ENCODE measurements at regions not wholly inside any gene's neighbourhood (a gene's known extent, or its start where the extent isn't known, plus 50 kb on each side); places are given as distances from the start of the nearest gene placed in this dataset.
"Not testable (repeated sequence)": the region's sequence is repeated elsewhere in the genome, so short reads cannot be mapped to it uniquely, and the experiment has no call there.

GRCh38 chr21:5013455-5014304 is 5507.7 kb upstream of the TPTE start:
- not testable (repeated sequence) for DNase-seq (ENCODE audit: low read depth in 2 of 3, low spot score in 2 of 3)

GRCh38 chr21:5015187-5015586 is 5506.2 kb upstream of the TPTE start:
- not testable (repeated sequence) for DNase-seq (ENCODE audit: low read depth in 2 of 3, low spot score in 2 of 3)

- not testable (repeated sequence) for DNase-seq (ENCODE audit: low read depth in 2 of 3, low spot score in 2 of 3)
Measured at GRCh38 chr21:5019120-5019519, 5502.3 kb upstream of the TPTE start.

- DNase-seq (ENCODE audit: low read depth in 2 of 3, low spot score in 2 of 3): not testable (repeated sequence)
Measured at GRCh38 chr21:5021815-5022214, 5499.6 kb upstream of the TPTE start.

GRCh38 chr21:5022254-5022653 is 5499.1 kb upstream of the TPTE start:
- not testable (repeated sequence) for DNase-seq (ENCODE audit: low read depth in 2 of 3, low spot score in 2 of 3)

- not testable (repeated sequence) for DNase-seq (ENCODE audit: low read depth in 2 of 3, low spot score in 2 of 3)
Measured at GRCh38 chr21:5022748-5023147, 5498.6 kb upstream of the TPTE start.

- DNase-seq (ENCODE audit: low read depth in 2 of 3, low spot score in 2 of 3): not testable (repeated sequence)
Measured at GRCh38 chr21:5035147-5035546, 5486.2 kb upstream of the TPTE start.

- DNase-seq (ENCODE audit: low read depth in 2 of 3, low spot score in 2 of 3): not testable (repeated sequence)
Measured at GRCh38 chr21:5035587-5035986, 5485.8 kb upstream of the TPTE start.

GRCh38 chr21:5037606-5038331 is 5483.6 kb upstream of the TPTE start:
- DNase-seq (ENCODE audit: low read depth in 2 of 3, low spot score in 2 of 3): not testable (repeated sequence)

GRCh38 chr21:5039926-5040325 is 5481.5 kb upstream of the TPTE start:
- DNase-seq (ENCODE audit: low read depth in 2 of 3, low spot score in 2 of 3): not testable (repeated sequence)

GRCh38 chr21:5042583-5042982 is 5478.8 kb upstream of the TPTE start:
- DNase-seq (ENCODE audit: low read depth in 2 of 3, low spot score in 2 of 3): not testable (repeated sequence)

- DNase-seq (ENCODE audit: low read depth in 2 of 3, low spot score in 2 of 3): not testable (repeated sequence)
Measured at GRCh38 chr21:5044812-5045211, 5476.6 kb upstream of the TPTE start.

GRCh38 chr21:5051303-5052018 is 5469.9 kb upstream of the TPTE start:
- not testable (repeated sequence) for DNase-seq (ENCODE audit: low read depth in 2 of 3, low spot score in 2 of 3)

- DNase-seq (ENCODE audit: low read depth in 2 of 3, low spot score in 2 of 3): not testable (repeated sequence)
Measured at GRCh38 chr21:5055027-5055754, 5466.2 kb upstream of the TPTE start.

- DNase-seq (ENCODE audit: low read depth in 2 of 3, low spot score in 2 of 3): not testable (repeated sequence)
Measured at GRCh38 chr21:5055996-5056962, 5465.1 kb upstream of the TPTE start.

- DNase-seq (ENCODE audit: low read depth in 2 of 3, low spot score in 2 of 3): not testable (repeated sequence)
Measured at GRCh38 chr21:5057077-5057476, 5464.3 kb upstream of the TPTE start.

GRCh38 chr21:5060364-5061083 is 5460.9 kb upstream of the TPTE start:
- not testable (repeated sequence) for DNase-seq (ENCODE audit: low read depth in 2 of 3, low spot score in 2 of 3)

GRCh38 chr21:5064581-5065142 is 5456.7 kb upstream of the TPTE start:
- not testable (repeated sequence) for DNase-seq (ENCODE audit: low read depth in 2 of 3, low spot score in 2 of 3)
